K562 (cell line): ENCODE measurements at regions not wholly inside any gene's neighbourhood (a gene's known extent, or its start where the extent isn't known, plus 50 kb on each side); places are given as distances from the start of the nearest gene placed in this dataset.

ENCODE experiments used
- BRD4 ChIP-seq: fragments of 200-600 bp; sonication (generic); IDR thresholded peaks from 2 replicates; pipeline ENCODE4 v1.6.1; 2017; ENCODE audit warnings: inconsistent platforms
- MAZ ChIP-seq, 2 experiments: fragments of 450-650 bp in 1 of 2; sonication (generic) in 1 of 2; formaldehyde crosslinking; IDR thresholded peaks in 1 of 2; conservative IDR thresholded peaks in 1 of 2; 2 replicates each; pipeline versions ENCODE4 v1.4.0 to v1.5.0; 2020; ENCODE audit warnings: mild to moderate bottlenecking in 1 of 2, missing genetic modification reagents in 1 of 2
- RFX5 ChIP-seq: IDR thresholded peaks from 2 replicates; pipeline ENCODE4 v1.6.1; 2011; ENCODE audit warnings: low read depth, mild to moderate bottlenecking, improper control_type of control experiment, low read length
- USF2 ChIP-seq: sonication (generic); formaldehyde crosslinking; IDR thresholded peaks from 2 replicates; pipeline ENCODE4 v1.5.0; 2020; ENCODE audit warnings: missing genetic modification reagents
- TF ChIP-seq, protein P1 (sequence below), 2 experiments: fragments of 450-650 bp; formaldehyde crosslinking in 1 of 2; IDR thresholded peaks; 2 replicates each; pipeline versions ENCODE4 v1.4.0 to v1.6.1; 2014 to 2020; ENCODE audit warnings: mild to moderate bottlenecking in 2 of 2, borderline replicate concordance in 1 of 2, low read depth in 1 of 2

DNA sequence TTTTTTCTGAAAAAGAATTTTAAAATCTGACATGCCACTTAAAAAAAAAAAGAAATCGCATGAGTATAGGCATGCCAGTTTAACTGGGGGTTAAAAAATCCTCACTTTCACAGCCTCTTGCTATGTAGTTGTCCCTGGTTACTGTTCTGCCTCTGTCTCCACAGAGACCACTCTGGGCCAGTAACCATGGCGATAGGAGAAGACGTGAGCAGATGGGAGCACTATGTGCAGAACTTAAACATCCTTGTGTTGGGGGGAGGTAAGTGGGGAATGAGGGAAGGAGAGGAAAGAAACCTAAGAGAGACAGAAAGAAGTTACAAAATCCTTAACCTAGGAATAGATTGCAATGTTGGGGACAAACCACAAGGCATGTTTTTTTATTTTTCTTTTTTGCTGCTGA, 75.9 kb upstream of the CYRIA start:
- no peak for TF ChIP-seq RFX5
- no peak for TF ChIP-seq MAZ (CRISPR knock-in tag; conservative IDR thresholded peaks at IDR 0.05 in 1 of 2, IDR thresholded peaks at IDR 0.05 in 1 of 2)
- no peak for TF ChIP-seq USF2 (CRISPR knock-in tag)
- TF ChIP-seq, protein P1, sequence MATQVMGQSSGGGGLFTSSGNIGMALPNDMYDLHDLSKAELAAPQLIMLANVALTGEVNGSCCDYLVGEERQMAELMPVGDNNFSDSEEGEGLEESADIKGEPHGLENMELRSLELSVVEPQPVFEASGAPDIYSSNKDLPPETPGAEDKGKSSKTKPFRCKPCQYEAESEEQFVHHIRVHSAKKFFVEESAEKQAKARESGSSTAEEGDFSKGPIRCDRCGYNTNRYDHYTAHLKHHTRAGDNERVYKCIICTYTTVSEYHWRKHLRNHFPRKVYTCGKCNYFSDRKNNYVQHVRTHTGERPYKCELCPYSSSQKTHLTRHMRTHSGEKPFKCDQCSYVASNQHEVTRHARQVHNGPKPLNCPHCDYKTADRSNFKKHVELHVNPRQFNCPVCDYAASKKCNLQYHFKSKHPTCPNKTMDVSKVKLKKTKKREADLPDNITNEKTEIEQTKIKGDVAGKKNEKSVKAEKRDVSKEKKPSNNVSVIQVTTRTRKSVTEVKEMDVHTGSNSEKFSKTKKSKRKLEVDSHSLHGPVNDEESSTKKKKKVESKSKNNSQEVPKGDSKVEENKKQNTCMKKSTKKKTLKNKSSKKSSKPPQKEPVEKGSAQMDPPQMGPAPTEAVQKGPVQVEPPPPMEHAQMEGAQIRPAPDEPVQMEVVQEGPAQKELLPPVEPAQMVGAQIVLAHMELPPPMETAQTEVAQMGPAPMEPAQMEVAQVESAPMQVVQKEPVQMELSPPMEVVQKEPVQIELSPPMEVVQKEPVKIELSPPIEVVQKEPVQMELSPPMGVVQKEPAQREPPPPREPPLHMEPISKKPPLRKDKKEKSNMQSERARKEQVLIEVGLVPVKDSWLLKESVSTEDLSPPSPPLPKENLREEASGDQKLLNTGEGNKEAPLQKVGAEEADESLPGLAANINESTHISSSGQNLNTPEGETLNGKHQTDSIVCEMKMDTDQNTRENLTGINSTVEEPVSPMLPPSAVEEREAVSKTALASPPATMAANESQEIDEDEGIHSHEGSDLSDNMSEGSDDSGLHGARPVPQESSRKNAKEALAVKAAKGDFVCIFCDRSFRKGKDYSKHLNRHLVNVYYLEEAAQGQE (IDR thresholded peaks at IDR 0.05; ENCODE audit: borderline replicate concordance), result no peak
- TF ChIP-seq, protein P1 (CRISPR knock-in tag; IDR thresholded peaks at IDR 0.05; ENCODE audit: low read depth), result no peak
- no peak for TF ChIP-seq BRD4
